ENCODE measurements at regions not wholly inside any gene's neighbourhood (a gene's known extent, or its start where the extent isn't known, plus 50 kb on each side); places are given as distances from the start of the nearest gene placed in this dataset.

DNA sequence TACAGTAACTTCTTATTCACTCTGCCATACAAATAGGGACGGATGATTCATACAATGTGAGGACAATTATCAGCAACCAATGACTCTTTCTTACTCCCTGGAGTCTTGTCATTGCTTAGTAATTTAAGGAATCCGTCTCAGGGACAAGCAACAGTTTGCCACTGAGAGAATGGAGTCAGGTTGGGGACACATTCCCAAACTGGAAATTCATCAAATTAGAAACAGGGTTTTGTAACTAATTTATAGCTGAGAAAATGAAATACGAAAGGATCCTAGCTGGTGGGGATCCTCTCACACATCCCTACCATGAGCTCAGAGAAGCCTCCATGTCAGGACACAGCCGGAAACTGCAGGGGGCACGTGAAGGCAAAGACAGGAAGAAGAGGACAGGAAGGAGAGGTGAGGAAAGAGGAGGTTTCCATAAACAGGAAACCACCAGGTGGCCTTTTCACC is 50.4 kb upstream of the KDR start:
- no peak overlapping the region for H3K27ac ChIP-seq
- H3K4me3 ChIP-seq = no peak overlapping the region
- peaks cover 0 to 3% of the 10 kb centered on the region in 2 donors for H3K4me1 ChIP-seq
- intact Hi-C loops (cut with DNase I; ENCODE audit: low total_unique reads) = no loop called here
- H3K36me3 ChIP-seq = no peaks in the 10 kb centered on the region
- in situ Hi-C loops (cut with MboI; ENCODE audit: low sequenced_read_pairs in 4 of 4) = no loop called here
- no peak for DNase-seq
- no peak for ATAC-seq
- no peaks in the 10 kb centered on the region for H3K9me3 ChIP-seq
- TF ChIP-seq, protein P1, sequence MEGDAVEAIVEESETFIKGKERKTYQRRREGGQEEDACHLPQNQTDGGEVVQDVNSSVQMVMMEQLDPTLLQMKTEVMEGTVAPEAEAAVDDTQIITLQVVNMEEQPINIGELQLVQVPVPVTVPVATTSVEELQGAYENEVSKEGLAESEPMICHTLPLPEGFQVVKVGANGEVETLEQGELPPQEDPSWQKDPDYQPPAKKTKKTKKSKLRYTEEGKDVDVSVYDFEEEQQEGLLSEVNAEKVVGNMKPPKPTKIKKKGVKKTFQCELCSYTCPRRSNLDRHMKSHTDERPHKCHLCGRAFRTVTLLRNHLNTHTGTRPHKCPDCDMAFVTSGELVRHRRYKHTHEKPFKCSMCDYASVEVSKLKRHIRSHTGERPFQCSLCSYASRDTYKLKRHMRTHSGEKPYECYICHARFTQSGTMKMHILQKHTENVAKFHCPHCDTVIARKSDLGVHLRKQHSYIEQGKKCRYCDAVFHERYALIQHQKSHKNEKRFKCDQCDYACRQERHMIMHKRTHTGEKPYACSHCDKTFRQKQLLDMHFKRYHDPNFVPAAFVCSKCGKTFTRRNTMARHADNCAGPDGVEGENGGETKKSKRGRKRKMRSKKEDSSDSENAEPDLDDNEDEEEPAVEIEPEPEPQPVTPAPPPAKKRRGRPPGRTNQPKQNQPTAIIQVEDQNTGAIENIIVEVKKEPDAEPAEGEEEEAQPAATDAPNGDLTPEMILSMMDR (IDR thresholded peaks at IDR 0.05 in 4 of 5, conservative IDR thresholded peaks at IDR 0.05 in 1 of 5) = no peak
- no peak for TF ChIP-seq POLR2A (IDR thresholded peaks at IDR 0.05)
- no peaks in the 10 kb centered on the region for H3K27me3 ChIP-seq

- intact Hi-C loops (cut with DNase I; ENCODE audit: low total_unique reads) (no loop called here), in situ Hi-C loops (cut with MboI; ENCODE audit: low sequenced_read_pairs in 4 of 4) (no loop called here)
- Histone ChIP-seq H3K27ac (no peak overlapping the region), H3K4me1 (peaks cover 0 to 7% of the 10 kb centered on the region in 2 donors), H3K4me3 (no peak overlapping the region), H3K36me3 (no peaks in the 10 kb centered on the region), H3K27me3 (no peaks in the 10 kb centered on the region), H3K9me3 (no peaks in the 10 kb centered on the region)
- TF ChIP-seq POLR2A (IDR thresholded peaks at IDR 0.05) = no peak
- TF ChIP-seq, protein P1 (IDR thresholded peaks at IDR 0.05 in 4 of 5, conservative IDR thresholded peaks at IDR 0.05 in 1 of 5) = no peak
- DNase-seq (no peak), ATAC-seq (no peak)
Measured at GRCh38 chr4:55176497-55176896, 51.1 kb upstream of the KDR start.

GRCh38 chr4:55177461-55177860 is 52.1 kb upstream of the KDR start:
- Histone ChIP-seq H3K4me3 (no peak overlapping the region), H3K27me3 (no peaks in the 10 kb centered on the region), H3K9me3 (no peaks in the 10 kb centered on the region), H3K27ac (peak overlapping the region in 1 of 4 donors; percentile 38), H3K36me3 (no peaks in the 10 kb centered on the region), H3K4me1 (peaks cover 0 to 3% of the 10 kb centered on the region in 2 donors)
- in situ Hi-C loops (cut with MboI; ENCODE audit: low sequenced_read_pairs in 4 of 4) (no loop called here), intact Hi-C loops (cut with DNase I; ENCODE audit: low total_unique reads) (no loop called here)
- ATAC-seq (no peak), DNase-seq (no peak)
- TF ChIP-seq POLR2A (IDR thresholded peaks at IDR 0.05) = no peak

DNA sequence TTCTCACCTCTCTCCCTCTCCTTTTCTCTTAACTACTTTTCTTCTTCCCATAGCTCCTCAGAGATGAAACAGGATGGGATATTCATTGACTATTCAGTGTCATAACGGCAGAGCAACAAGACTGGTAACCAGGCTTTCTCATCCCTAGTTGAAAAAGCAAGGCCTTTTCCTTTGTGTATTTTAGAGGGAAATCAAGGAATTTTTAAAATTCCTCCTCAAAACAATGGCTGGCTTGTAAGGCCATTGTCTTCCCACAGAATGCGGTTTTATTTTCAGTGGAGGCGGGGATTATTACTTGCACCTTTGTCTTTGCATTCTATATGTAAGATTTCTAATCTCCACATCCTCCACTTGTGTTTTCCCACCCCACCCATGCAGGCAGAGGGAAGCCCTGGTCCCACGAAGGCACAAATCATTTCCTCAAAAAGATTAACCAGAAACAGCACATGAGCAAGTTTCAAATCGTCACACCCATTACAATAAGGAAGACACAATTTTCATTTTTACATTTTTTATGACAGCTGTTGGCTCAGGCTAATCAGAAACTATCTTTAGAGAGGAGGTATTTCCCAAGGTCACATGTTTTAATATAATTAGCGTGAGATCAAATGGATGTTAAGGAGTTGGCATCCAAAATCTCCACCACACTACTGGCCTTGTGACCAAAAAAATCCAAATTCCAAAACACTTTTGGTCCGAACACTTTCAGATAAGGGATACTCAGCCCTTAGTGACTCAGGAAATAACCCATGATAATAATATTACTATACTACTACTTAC is 53.0 kb upstream of the KDR start:
- Histone ChIP-seq H3K36me3 (no peaks in the 10 kb centered on the region), H3K9me3 (no peaks in the 10 kb centered on the region), H3K27me3 (no peaks in the 10 kb centered on the region), H3K4me1 (peaks cover 0 to 3% of the 10 kb centered on the region in 2 donors), H3K27ac (peak overlapping the region in 3 of 4 donors; percentile 36 to 43 (median 42)), H3K4me3 (no peak overlapping the region)
- in situ Hi-C loops (cut with MboI; ENCODE audit: low sequenced_read_pairs in 4 of 4) (no loop called here), intact Hi-C loops (cut with DNase I; ENCODE audit: low total_unique reads) (no loop called here)
- no peak for DNase-seq
- no peak for TF ChIP-seq POLR2A (IDR thresholded peaks at IDR 0.05)
- TF ChIP-seq, protein P1 (IDR thresholded peaks at IDR 0.05 in 4 of 5, conservative IDR thresholded peaks at IDR 0.05 in 1 of 5) = no peak
- no peak for ATAC-seq

GRCh38 chr4:55181010-55182005 is 55.9 kb upstream of the KDR start:
- Histone ChIP-seq H3K4me1 (peaks cover 0 to 6% of the 10 kb centered on the region in 2 donors), H3K4me3 (no peak overlapping the region), H3K27ac (no peak overlapping the region), H3K9me3 (no peaks in the 10 kb centered on the region), H3K36me3 (no peaks in the 10 kb centered on the region), H3K27me3 (no peaks in the 10 kb centered on the region)
- no peak for TF ChIP-seq POLR2A (IDR thresholded peaks at IDR 0.05)
- TF ChIP-seq, protein P1 (IDR thresholded peaks at IDR 0.05 in 4 of 5, conservative IDR thresholded peaks at IDR 0.05 in 1 of 5) = no peak
- intact Hi-C loops (cut with DNase I; ENCODE audit: low total_unique reads) (no loop called here), in situ Hi-C loops (cut with MboI; ENCODE audit: low sequenced_read_pairs in 4 of 4) (no loop called here)
- DNase-seq (no peak), ATAC-seq (no peak)
